ENCODE measurements at regions not wholly inside any gene's neighbourhood (a gene's known extent, or its start where the extent isn't known, plus 50 kb on each side); places are given as distances from the start of the nearest gene placed in this dataset.

GRCh38 chr13:103540382-103540765, 474.2 kb upstream of the SLC10A2 start:
- TF ChIP-seq REST (IDR thresholded peaks at IDR 0.05; ENCODE audit: low read depth) = no peak
- no peak for TF ChIP-seq CEBPB (IDR thresholded peaks at IDR 0.05)
- no peak for TF ChIP-seq USF1 (IDR thresholded peaks at IDR 0.05)
- TF ChIP-seq EP300 (IDR thresholded peaks at IDR 0.05; ENCODE audit: borderline replicate concordance) = no peak
- TF ChIP-seq MAX (IDR thresholded peaks at IDR 0.05) = no peak
- TF ChIP-seq RAD21 (IDR thresholded peaks at IDR 0.05; ENCODE audit: low read depth) = no peak
- no peak for TF ChIP-seq ZBTB7A (IDR thresholded peaks at IDR 0.05; ENCODE audit: low read depth)
- TF ChIP-seq CREB1 (IDR thresholded peaks at IDR 0.05; ENCODE audit: low read depth) = no peak
- no peak for TF ChIP-seq EGR1 (IDR thresholded peaks at IDR 0.05)
- no peak for TF ChIP-seq FOXM1 (IDR thresholded peaks at IDR 0.05; ENCODE audit: borderline replicate concordance, low read depth)
